Esophagus muscularis mucosa (tissue), 4 donors: ENCODE measurements at regions not wholly inside any gene's neighbourhood (a gene's known extent, or its start where the extent isn't known, plus 50 kb on each side); places are given as distances from the start of the nearest gene placed in this dataset.

Source experiments
- DNase-seq: peaks from one replicate; pipeline ENCODE4 v3.0.0-alpha.2; 2017; ENCODE audit errors: extremely low spot score
- H3K27ac ChIP-seq, 4 donors: fragments of 200-600 bp; sonication (generic); replicated peaks in 1 of 4; 1 replicate in 3 of 4; 2 replicates in 1 of 4; pipeline ENCODE4 v1.5.1; 2016 to 2019; ENCODE audit warnings: mild to moderate bottlenecking in 1 of 4
- H3K27me3 ChIP-seq, 4 donors: fragments of 200-600 bp; sonication (generic); one replicate each; pipeline versions ENCODE4 v1.5.1 to v1.6.0; 2016 to 2019
- H3K36me3 ChIP-seq, 4 donors: fragments of 200-600 bp; sonication (generic); one replicate each; pipeline ENCODE4 v1.5.1; 2016 to 2019
- H3K4me1 ChIP-seq, 4 donors: fragments of 200-600 bp; sonication (generic); one replicate each; pipeline ENCODE4 v1.5.1; 2016 to 2019
- H3K4me3 ChIP-seq, 4 donors: fragments of 200-600 bp; sonication (generic); 1 replicate in 2 of 4; 2 replicates in 2 of 4; pipeline ENCODE4 v1.5.1; 2016 to 2019; ENCODE audit warnings: mild to moderate bottlenecking in 4 of 4, moderate library complexity in 1 of 4
- H3K9me3 ChIP-seq, 4 donors: fragments of 200-600 bp; sonication (generic); 1 replicate in 3 of 4; 2 replicates in 1 of 4; pipeline ENCODE4 v1.5.1; 2016 to 2019
- CTCF ChIP-seq, 3 experiments: fragments of 200-600 bp in 2 of 3; fragments of 450-650 bp in 1 of 3; sonication (generic) in 2 of 3; IDR thresholded peaks; one replicate each; pipeline ENCODE4 v1.5.1; 2017 to 2019; ENCODE audit warnings: antibody characterized with exemption in 3 of 3, mild to moderate bottlenecking in 2 of 3, moderate library complexity in 1 of 3
- EP300 ChIP-seq: sonication (generic); formaldehyde crosslinking; IDR thresholded peaks from one replicate; pipeline ENCODE4 v1.6.1; 2017; ENCODE audit warnings: antibody characterized with exemption
- POLR2A ChIP-seq: fragments of 450-650 bp; IDR thresholded peaks from one replicate; pipeline ENCODE4 v1.6.1; 2017; ENCODE audit warnings: antibody characterized with exemption, moderate library complexity, mild to moderate bottlenecking, low read depth
- POLR2AphosphoS5 ChIP-seq, 2 donors: sonication (generic); formaldehyde crosslinking; IDR thresholded peaks; one replicate each; pipeline ENCODE4 v1.6.1; 2017; ENCODE audit warnings: antibody characterized with exemption in 2 of 2
- WGBS: methylation state at CpG from one replicate; pipeline ENCODE4 v1.1.5; 2018; 5-methylcytosine and 5-hydroxymethylcytosine counted together
- intact Hi-C: fragments of 100-400 bp; cut with DNase I; formaldehyde crosslinking; loops from one replicate; pipeline ENCODE4 v1.15.1; 2023

- peaks cover 11 to 58% (median 46%) of the 10 kb centered on the region in 4 donors for H3K4me1 ChIP-seq
These were observed 210.6 kb upstream of the CELF2 start for GRCh38 chr10:10807106-10807505.

GRCh38 chr10:10811562-10811961, 206.1 kb upstream of the CELF2 start:
- Histone ChIP-seq H3K9me3 (no peaks in the 10 kb centered on the region), H3K27me3 (no peaks in the 10 kb centered on the region), H3K4me1 (peaks cover 0 to 34% (median 26%) of the 10 kb centered on the region in 4 donors), H3K36me3 (no peaks in the 10 kb centered on the region), H3K4me3 (no peak overlapping the region), H3K27ac (no peak overlapping the region)
- intact Hi-C loops: no loop called here
- DNase-seq: no peak
- TF ChIP-seq POLR2A (no peak), CTCF (IDR thresholded peaks at IDR 0.05) (no peak), EP300 (no peak), POLR2AphosphoS5 (IDR thresholded peaks at IDR 0.05) (no peak)
- 89% methylated on average over 1 of the region's 1 CpG for WGBS

More at GRCh38 chr10:10807106-10807505, 210.6 kb upstream of the CELF2 start:
- 95% methylated on average over 1 of the region's 1 CpG for whole genome bisulfite sequencing
- Histone ChIP-seq H3K36me3 (no peaks in the 10 kb centered on the region), H3K27me3 (no peaks in the 10 kb centered on the region), H3K4me3 (no peak overlapping the region), H3K27ac (no peak overlapping the region), H3K9me3 (no peaks in the 10 kb centered on the region)
- no peak for DNase-seq
- intact Hi-C loops: no loop called here
- TF ChIP-seq EP300 (no peak), POLR2A (no peak), CTCF (IDR thresholded peaks at IDR 0.05) (no peak), POLR2AphosphoS5 (IDR thresholded peaks at IDR 0.05) (no peak)

GRCh38 chr10:10813656-10814055, 204.0 kb upstream of the CELF2 start:
- H3K9me3 ChIP-seq: no peaks in the 10 kb centered on the region
- no peak for TF ChIP-seq POLR2AphosphoS5 (IDR thresholded peaks at IDR 0.05)
- no peak for TF ChIP-seq EP300
- TF ChIP-seq POLR2A: no peak
- TF ChIP-seq CTCF (IDR thresholded peaks at IDR 0.05): no peak
- WGBS: 74% methylated on average over 2 of the region's 2 CpGs

GRCh38 chr10:10814069-10814468, 203.6 kb upstream of the CELF2 start:
- no peaks in the 10 kb centered on the region for H3K9me3 ChIP-seq
- no peaks in the 10 kb centered on the region for H3K27me3 ChIP-seq
- 72% methylated on average over 2 of the region's 2 CpGs for WGBS
- intact Hi-C loops: no loop called here
- peaks cover 0 to 22% (median 14%) of the 10 kb centered on the region in 4 donors for H3K4me1 ChIP-seq
- no peaks in the 10 kb centered on the region for H3K36me3 ChIP-seq
- H3K4me3 ChIP-seq: no peak overlapping the region
- H3K27ac ChIP-seq: peak overlapping the region in 3 of 4 donors; percentile 0 to 23 (median 4)
- DNase-seq: no peak
- no peak for TF ChIP-seq POLR2AphosphoS5 (IDR thresholded peaks at IDR 0.05)
- TF ChIP-seq CTCF (IDR thresholded peaks at IDR 0.05): no peak
- no peak for TF ChIP-seq EP300
- TF ChIP-seq POLR2A: no peak

More at GRCh38 chr10:10813656-10814055, 204.0 kb upstream of the CELF2 start:
- H3K4me3 ChIP-seq: no peak overlapping the region
- no peaks in the 10 kb centered on the region for H3K27me3 ChIP-seq
- H3K36me3 ChIP-seq: no peaks in the 10 kb centered on the region
- H3K4me1 ChIP-seq: peaks cover 0 to 22% (median 14%) of the 10 kb centered on the region in 4 donors
- intact Hi-C loops: no loop called here
- no peak for DNase-seq
- H3K27ac ChIP-seq: no peak overlapping the region

DNA sequence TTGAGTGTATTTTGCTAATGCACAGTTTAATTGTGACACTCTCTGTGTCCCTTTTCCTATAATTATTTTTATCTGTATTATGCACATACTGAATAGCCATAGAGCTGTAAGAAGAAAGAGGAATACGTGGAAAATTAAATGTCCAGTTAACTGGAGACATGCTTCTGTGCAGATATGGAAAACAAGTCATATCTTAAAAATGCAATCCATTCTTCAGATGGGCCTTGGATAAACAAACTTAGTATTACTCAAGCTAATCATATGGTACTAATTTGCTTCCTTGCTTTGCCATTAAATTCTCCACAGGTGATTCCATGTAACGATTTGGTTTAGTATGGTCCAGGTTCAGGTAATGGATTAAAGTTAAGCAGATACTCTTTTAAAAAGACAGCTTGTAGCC, 201.2 kb upstream of the CELF2 start:
- WGBS: 73% methylated on average over 2 of the region's 2 CpGs
- H3K27me3 ChIP-seq: no peaks in the 10 kb centered on the region
- H3K4me3 ChIP-seq: no peak overlapping the region
- no peak for TF ChIP-seq POLR2AphosphoS5 (IDR thresholded peaks at IDR 0.05)
- TF ChIP-seq CTCF (IDR thresholded peaks at IDR 0.05): no peak
- TF ChIP-seq EP300: no peak
- no peak for TF ChIP-seq POLR2A
- H3K36me3 ChIP-seq: no peaks in the 10 kb centered on the region
- peaks cover 0 to 27% (median 15%) of the 10 kb centered on the region in 4 donors for H3K4me1 ChIP-seq
- H3K9me3 ChIP-seq: no peaks in the 10 kb centered on the region
- no peak overlapping the region for H3K27ac ChIP-seq
- DNase-seq: no peak
- intact Hi-C loops: no loop called here
